Activated T-cell treated with anti-CD3 and anti-CD28 coated beads, Interleukin-2, amount 50 U/mL, for 24 hours (primary cell): ENCODE measurements at regions not wholly inside any gene's neighbourhood (a gene's known extent, or its start where the extent isn't known, plus 50 kb on each side); places are given as distances from the start of the nearest gene placed in this dataset.
"Not testable (repeated sequence)": the region's sequence is repeated elsewhere in the genome, so short reads cannot be mapped to it uniquely, and the experiment has no call there.

Experiments
- DNase-seq: peaks from one replicate; pipeline ENCODE4 v3.0.0-alpha.2; 2020
- H3K27ac Mint-ChIP-seq: 2 replicates; pipeline ENCODE4 v1.8.0; 2020; ENCODE audit warnings: mild to moderate bottlenecking, mixed read lengths
- H3K27me3 Mint-ChIP-seq: 2 replicates; pipeline ENCODE4 v1.8.0; 2020; ENCODE audit warnings: mixed read lengths
- H3K36me3 Mint-ChIP-seq: 2 replicates; pipeline ENCODE4 v1.8.0; 2020; ENCODE audit warnings: low read depth, mixed read lengths
- H3K4me1 Mint-ChIP-seq: 2 replicates; pipeline ENCODE4 v1.8.0; 2020; ENCODE audit warnings: low read depth, mixed read lengths
- H3K4me3 Mint-ChIP-seq: 2 replicates; pipeline ENCODE4 v1.8.0; 2020; ENCODE audit warnings: mild to moderate bottlenecking, moderate library complexity, mixed read lengths
- H3K9me3 Mint-ChIP-seq: 2 replicates; pipeline ENCODE4 v1.8.0; 2020; ENCODE audit warnings: mixed read lengths

DNA sequence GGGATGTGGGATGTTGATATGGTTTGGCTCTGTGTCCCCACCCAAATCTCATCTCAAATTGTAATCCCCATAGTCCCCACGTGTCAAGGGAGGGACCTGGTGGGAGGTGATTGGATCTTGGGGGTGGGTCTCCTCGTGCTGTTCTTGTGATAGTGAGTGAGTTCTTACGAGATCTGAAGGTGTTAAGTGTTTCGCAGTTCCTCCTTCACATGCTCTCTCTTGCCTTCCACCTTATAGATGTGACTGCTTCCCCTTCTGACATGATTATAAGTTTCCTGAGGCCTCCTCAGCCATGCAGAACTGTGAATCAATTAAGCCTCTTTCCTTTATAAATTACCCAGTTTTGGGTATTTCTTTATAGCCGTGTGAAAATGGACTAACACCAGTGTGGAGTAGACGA, 130.1 kb upstream of the KCNE2 start:
- H3K4me3 Mint-ChIP-seq, H3K27me3 Mint-ChIP-seq, H3K9me3 Mint-ChIP-seq, H3K27ac Mint-ChIP-seq, H3K36me3 Mint-ChIP-seq, DNase-seq, H3K4me1 Mint-ChIP-seq: not testable (repeated sequence)

DNA sequence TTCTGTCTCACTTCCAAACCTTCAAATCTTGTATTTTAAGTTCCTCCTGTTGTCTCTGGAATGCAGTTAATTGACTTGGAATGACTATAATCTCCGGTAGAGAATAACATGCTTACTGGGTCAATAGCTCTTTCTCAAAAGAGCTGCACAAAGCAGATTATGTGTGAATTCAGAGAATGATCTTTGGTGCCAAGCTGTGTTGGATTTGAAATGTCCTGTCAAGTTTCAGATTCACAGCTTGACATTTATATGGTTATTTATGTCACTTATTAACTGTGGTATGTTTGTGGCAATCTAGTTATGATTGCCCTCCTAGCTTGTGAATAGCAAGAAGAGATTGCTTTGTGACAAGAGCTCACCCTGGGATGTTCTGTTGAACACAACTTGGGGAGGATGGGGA, 128.3 kb upstream of the KCNE2 start:
- no peaks in the 10 kb centered on the region for H3K36me3 Mint-ChIP-seq
- no peaks in the 10 kb centered on the region for H3K4me1 Mint-ChIP-seq
- no peak for DNase-seq
- H3K27ac Mint-ChIP-seq, result no peak overlapping the region
- no peak overlapping the region for H3K4me3 Mint-ChIP-seq
- no peaks in the 10 kb centered on the region for H3K27me3 Mint-ChIP-seq
- peaks cover 6% of the 10 kb centered on the region for H3K9me3 Mint-ChIP-seq

DNA sequence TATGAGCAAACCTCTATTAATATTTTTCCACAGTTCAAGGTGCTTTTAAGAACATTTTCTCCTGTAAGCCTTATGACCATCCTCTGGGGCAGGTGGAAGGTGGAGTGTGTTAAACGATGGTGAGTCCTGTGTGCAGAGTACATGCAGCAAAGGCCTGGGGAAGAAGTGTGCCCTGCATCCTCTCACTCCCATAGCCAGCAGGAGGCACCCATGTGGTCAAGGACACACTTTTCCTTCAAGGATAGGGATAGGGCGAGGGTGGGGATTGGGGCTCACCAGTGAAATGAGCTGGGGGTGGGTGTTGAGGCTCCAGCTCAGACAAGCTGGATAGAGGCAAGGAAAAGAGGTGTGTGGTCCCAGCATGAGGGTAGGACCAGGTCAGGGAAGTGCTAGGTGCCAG, 120.8 kb upstream of the KCNE2 start:
- Mint-ChIP-seq H3K9me3 (no peaks in the 10 kb centered on the region), H3K4me3 (no peak overlapping the region), H3K27me3 (no peaks in the 10 kb centered on the region), H3K36me3 (no peaks in the 10 kb centered on the region), H3K27ac (no peak overlapping the region), H3K4me1 (no peaks in the 10 kb centered on the region)
- DNase-seq, result no peak

DNA sequence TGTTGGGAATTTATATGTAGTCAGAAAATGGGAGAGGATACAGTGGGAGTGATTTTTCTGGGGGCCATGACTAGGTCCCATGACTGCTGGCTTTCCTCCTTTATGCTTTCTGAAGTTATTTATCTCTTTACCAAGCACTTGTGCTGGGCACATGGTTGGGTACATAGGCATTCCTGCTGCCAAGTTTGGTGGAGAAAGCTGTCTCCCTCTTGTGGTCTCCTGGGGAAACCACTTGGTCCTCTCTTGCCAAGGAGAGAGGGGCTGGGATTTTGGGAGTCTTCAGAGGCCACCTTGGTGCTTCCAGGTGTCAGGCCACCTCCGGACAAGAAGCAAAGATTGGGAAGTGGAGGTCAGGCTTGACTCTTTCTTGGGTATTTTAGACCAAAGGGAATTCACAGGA, 120.2 kb upstream of the KCNE2 start:
- Mint-ChIP-seq H3K36me3 (no peaks in the 10 kb centered on the region), H3K4me1 (no peaks in the 10 kb centered on the region), H3K9me3 (no peaks in the 10 kb centered on the region), H3K27ac (no peak overlapping the region), H3K4me3 (no peak overlapping the region), H3K27me3 (no peaks in the 10 kb centered on the region)
- no peak for DNase-seq

DNA sequence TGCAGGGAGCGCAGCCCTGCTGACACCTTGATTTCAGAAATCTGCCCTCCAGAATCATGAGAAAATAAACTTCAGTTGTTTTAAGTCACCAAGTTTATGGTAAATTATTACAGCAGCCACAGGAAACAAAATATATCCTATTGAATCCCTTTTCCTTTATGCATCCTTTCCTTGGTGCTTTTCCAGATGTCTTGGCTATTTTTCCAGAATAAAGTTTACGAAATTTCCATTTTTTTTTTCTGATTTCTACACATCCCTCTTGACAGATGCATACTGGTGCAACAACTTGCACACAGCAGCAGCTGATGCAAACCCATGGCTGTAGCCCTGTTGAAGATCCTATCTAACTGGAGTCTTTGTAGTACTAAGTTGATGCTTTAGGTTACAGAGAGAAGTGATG, 111.1 kb upstream of the KCNE2 start:
- no peak for DNase-seq
- no peak overlapping the region for H3K4me3 Mint-ChIP-seq
- peaks cover 3% of the 10 kb centered on the region for H3K4me1 Mint-ChIP-seq
- H3K27ac Mint-ChIP-seq, result no peak overlapping the region
- H3K9me3 Mint-ChIP-seq, result peaks cover 31% of the 10 kb centered on the region
- no peaks in the 10 kb centered on the region for H3K36me3 Mint-ChIP-seq
- H3K27me3 Mint-ChIP-seq, result peaks cover 3% of the 10 kb centered on the region

DNA sequence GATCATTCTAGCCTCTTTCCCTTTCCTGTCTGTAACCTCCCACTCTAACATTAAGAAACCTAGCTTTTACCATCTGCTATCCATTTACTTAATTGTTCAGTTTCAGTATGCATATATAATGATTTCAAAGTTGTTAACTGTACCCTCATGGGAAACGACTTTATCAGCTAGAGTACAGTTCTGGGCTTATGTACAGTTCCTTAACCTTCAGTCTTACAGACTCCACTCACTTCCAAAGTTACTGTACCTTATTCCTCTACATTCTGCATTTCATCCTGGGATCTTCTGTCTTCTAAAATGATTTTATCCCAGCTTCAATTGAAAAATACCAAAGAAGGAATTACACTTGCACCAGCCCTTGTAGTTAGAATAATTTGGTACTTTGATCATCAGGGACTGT, 108.7 kb upstream of the KCNE2 start:
- peaks cover 8% of the 10 kb centered on the region for H3K27me3 Mint-ChIP-seq
- no peak overlapping the region for H3K4me3 Mint-ChIP-seq
- no peak for DNase-seq
- H3K36me3 Mint-ChIP-seq, result no peaks in the 10 kb centered on the region
- H3K27ac Mint-ChIP-seq, result no peak overlapping the region
- peaks cover 31% of the 10 kb centered on the region for H3K9me3 Mint-ChIP-seq
- peaks cover 3% of the 10 kb centered on the region for H3K4me1 Mint-ChIP-seq

DNA sequence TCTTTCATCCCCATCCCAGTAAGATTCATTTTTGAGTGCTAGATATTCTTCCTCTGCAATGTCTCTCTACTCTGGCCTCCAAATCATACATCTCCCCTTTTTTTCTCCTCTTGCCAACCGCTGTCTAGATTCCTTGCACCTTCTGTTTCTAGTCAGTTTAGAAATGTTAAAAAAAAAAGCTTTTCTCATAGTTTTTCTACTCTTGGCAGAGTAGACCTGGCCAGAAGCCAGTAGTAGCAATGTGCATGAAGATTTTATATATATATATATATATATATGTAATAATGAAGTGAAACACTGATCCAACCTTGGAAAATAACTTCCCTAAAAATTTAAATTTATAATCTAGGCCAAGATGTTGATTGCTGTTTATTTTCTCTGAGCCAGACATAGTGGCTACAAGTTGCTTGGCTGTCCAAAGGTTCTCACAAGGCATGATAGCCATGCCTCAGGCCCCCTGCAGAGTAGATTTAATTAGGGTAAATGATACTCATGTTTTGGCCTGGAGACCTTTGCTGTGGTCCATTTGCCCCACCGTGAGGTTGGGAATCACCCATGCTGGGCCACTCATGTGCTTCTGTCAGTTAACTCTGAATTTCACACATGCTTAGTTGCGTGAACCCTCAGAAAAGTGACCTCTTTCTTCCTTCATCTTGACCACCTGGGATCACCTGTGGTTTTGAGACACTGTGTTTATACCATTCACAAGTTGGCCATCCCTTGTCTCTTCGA, 103.4 kb upstream of the KCNE2 start:
- Mint-ChIP-seq H3K4me3 (no peak overlapping the region), H3K9me3 (peaks cover 13% of the 10 kb centered on the region), H3K27ac (no peak overlapping the region), H3K36me3 (peaks cover 8% of the 10 kb centered on the region), H3K4me1 (no peaks in the 10 kb centered on the region), H3K27me3 (peaks cover 8% of the 10 kb centered on the region)
- DNase-seq, result no peak

DNA sequence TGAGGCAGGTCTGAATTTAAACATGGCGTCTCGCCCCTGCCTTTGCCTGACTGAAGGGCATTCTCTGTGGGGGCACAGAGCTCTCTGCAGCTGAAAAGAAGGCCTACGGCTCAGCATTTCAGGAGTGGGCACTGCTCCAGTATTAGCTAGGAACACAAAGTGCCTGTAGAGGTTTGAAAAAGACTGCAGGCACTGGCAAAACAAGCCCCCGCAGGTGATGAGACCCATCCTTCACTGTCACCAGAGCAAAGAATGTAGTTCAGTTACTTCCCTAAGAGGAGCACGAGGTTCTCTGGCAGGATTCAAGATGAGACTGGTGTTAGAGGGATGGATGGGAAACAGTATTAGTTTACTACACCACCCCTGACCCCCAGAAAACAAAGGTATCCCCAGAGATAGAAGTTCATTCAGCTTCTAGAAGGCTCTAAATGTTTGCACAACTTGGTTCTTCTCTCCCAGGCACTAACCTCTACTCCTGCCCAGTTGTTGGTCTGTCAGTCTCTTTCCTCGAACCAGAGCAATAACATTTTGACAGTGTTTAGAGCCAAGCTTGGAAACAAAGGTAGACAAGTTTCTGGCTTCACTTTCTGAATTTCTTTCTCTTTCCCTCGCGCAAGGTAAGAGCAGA, 101.9 kb upstream of the KCNE2 start:
- Mint-ChIP-seq H3K36me3 (peaks cover 8% of the 10 kb centered on the region), H3K27ac (no peak overlapping the region), H3K27me3 (peaks cover 6% of the 10 kb centered on the region), H3K4me1 (no peaks in the 10 kb centered on the region), H3K9me3 (peaks cover 11% of the 10 kb centered on the region), H3K4me3 (no peak overlapping the region)
- DNase-seq, result no peak

DNA sequence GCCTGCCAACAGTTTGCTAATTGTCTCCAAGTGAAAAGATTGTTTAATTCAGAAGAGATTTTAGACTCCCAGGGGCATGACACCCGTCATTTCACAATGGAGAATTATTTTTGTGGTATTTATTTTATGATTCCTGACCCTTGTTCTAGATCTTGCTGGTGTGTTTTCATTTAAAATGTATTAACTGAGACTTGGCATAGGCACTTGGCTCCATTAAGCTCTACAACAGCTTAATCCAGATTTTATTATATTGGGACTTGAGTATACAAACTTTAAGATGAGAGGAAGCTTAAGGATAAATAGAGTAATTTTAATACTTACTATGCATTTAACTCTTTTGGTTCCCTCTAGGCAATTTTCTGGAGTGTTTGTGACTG, 101.3 kb upstream of the KCNE2 start:
- Mint-ChIP-seq H3K27ac (no peak overlapping the region), H3K4me3 (no peak overlapping the region), H3K36me3 (peaks cover 8% of the 10 kb centered on the region), H3K27me3 (peaks cover 5% of the 10 kb centered on the region), H3K4me1 (no peaks in the 10 kb centered on the region), H3K9me3 (peaks cover 11% of the 10 kb centered on the region)
- DNase-seq, result no peak

DNA sequence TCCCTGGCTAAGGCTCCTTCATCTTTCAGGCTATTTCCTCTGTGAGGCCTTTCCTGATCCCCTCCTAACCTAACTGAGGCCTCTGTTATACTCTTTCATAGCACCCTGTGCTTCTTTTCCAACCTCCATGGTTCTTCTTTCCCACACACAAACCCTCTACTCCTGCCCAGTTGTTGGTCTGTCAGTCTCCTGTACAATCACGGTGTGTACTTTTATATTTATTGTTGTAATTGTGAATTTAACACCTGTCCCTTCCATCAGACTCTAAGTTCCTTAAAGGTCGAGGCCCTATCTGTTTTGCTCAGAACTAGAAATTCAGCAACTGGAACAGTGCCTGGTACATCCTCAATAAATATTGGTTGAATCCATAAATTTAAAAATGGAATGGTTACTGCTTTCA, 100.2 kb upstream of the KCNE2 start:
- Mint-ChIP-seq H3K4me3 (no peak overlapping the region), H3K27me3 (peaks cover 4% of the 10 kb centered on the region), H3K36me3 (peaks cover 8% of the 10 kb centered on the region), H3K4me1 (no peaks in the 10 kb centered on the region), H3K9me3 (peaks cover 11% of the 10 kb centered on the region), H3K27ac (no peak overlapping the region)
- DNase-seq, result no peak

DNA sequence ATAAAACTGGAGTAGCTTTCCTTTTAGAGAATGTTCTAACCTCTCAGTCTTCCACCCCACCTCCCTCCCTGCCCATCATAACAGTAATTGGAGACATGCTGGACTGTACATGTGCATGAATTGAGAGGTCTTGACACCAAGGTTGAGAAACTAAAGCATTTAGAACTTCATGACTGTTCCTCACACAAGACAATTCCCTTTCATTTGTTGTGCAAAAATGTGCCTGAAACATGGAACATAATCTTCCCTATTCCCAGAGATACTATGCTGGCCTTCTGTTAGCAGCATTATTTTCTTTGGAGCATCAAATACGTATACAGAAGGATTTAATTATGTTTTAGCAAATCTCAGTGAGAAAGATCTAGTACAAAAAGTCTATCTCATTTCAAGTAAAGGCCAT, 97.5 kb upstream of the KCNE2 start:
- no peak for DNase-seq
- H3K27me3 Mint-ChIP-seq, result no peaks in the 10 kb centered on the region
- no peaks in the 10 kb centered on the region for H3K4me1 Mint-ChIP-seq
- peaks cover 11% of the 10 kb centered on the region for H3K9me3 Mint-ChIP-seq
- no peak overlapping the region for H3K27ac Mint-ChIP-seq
- H3K36me3 Mint-ChIP-seq, result peaks cover 8% of the 10 kb centered on the region
- no peak overlapping the region for H3K4me3 Mint-ChIP-seq

DNA sequence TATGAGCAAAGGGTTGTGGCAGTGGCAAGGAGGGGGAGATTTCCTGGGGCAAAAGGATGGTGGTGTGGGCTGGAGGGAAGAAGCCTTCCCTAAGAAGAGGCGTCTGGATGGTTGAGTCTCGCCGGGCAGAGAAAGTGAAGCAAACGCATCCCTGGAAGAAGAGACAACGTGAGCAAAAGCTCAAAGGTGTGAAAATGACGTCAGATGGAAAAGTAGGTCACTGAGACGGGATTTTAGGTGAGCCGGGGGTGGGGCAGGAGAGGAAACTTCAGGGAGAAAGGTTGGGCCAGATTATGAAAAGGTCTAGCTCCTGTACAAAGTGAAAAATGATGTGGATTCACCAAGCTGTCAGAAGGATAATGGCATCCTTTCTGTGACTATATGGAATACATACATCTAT, 95.3 kb upstream of the KCNE2 start:
- no peak for DNase-seq
- Mint-ChIP-seq H3K27me3 (peaks cover 4% of the 10 kb centered on the region), H3K9me3 (peaks cover 4% of the 10 kb centered on the region), H3K27ac (no peak overlapping the region), H3K36me3 (peaks cover 2% of the 10 kb centered on the region), H3K4me3 (no peak overlapping the region), H3K4me1 (no peaks in the 10 kb centered on the region)

DNA sequence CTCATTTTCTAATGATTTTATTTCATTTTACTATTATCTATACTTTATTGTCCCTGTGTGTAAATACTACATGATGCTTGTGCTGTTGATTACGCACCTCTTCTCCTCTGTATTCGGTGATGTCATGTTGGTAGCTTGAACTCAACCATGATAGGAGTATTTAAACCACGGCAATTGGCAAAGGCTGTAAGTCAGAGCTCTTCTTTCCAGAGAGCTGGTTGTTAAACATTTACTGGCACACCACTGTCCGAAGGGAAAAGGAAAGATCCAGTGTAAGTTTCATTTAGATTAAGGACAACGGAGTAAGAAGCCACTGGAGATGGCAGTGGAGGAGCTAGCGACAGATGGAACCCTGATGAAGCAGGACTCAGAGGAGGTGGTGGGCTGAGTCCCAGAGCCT, 93.4 kb upstream of the KCNE2 start:
- DNase-seq, result no peak
- no peaks in the 10 kb centered on the region for H3K9me3 Mint-ChIP-seq
- H3K27me3 Mint-ChIP-seq, result peaks cover 8% of the 10 kb centered on the region
- H3K4me1 Mint-ChIP-seq, result no peaks in the 10 kb centered on the region
- H3K27ac Mint-ChIP-seq, result no peak overlapping the region
- no peak overlapping the region for H3K4me3 Mint-ChIP-seq
- H3K36me3 Mint-ChIP-seq, result no peaks in the 10 kb centered on the region

DNA sequence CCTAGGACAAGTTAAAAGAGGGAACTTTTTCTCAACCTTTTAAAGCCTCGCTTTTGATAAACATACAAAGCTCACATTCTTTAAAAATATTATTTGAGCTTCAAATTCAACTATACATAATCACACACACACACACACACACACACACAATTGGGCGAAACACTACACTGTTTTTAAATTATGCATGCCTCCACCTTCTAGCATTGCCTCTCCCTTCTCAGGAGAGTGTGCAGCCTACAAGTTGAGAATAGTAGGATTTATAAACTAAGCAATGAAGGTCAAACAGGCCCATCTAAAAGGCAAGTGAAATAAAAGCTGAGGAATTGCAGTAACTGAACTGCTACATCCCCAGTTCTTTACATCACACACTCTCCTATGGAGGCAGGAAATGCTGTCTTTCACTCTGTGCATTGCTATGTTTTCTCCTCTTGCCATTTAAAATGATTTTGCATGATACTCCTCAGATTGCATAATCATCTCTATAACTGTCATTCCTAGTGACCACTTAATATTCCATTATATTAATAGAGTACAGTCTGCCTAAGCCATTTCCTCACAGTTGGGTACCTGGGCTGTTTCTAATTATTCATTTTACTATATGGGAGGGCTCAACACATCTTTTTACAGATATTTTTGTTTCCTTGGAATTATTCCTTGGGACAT, 92.5 kb upstream of the KCNE2 start:
- no peak overlapping the region for H3K4me3 Mint-ChIP-seq
- peaks cover 8% of the 10 kb centered on the region for H3K27me3 Mint-ChIP-seq
- H3K27ac Mint-ChIP-seq, result no peak overlapping the region
- DNase-seq, result no peak
- no peaks in the 10 kb centered on the region for H3K36me3 Mint-ChIP-seq
- H3K9me3 Mint-ChIP-seq, result no peaks in the 10 kb centered on the region
- H3K4me1 Mint-ChIP-seq, result no peaks in the 10 kb centered on the region

DNA sequence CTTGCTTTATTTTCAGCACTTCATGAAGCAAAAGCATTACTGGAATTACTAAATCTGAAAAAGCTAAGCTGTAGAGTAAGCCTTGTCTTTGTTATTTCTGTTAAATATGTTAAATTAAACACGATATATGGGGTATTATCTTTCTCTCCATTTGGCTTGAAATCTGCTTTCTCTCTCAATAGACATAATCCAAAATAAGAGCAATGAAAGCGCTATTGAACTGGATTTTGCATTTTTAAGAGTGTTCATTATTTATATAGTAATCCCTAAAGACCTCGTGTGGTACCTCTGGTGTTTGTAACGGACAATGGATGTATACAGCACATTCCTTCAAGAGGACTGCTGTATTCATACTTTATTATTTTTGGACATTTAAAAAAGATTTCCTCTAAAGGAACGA, 91.5 kb upstream of the KCNE2 start:
- peaks cover 12% of the 10 kb centered on the region for H3K27me3 Mint-ChIP-seq
- DNase-seq, result no peak
- H3K4me3 Mint-ChIP-seq, result no peak overlapping the region
- H3K36me3 Mint-ChIP-seq, result no peaks in the 10 kb centered on the region
- H3K27ac Mint-ChIP-seq, result no peak overlapping the region
- no peaks in the 10 kb centered on the region for H3K9me3 Mint-ChIP-seq
- H3K4me1 Mint-ChIP-seq, result peaks cover 8% of the 10 kb centered on the region
